Neural progenitor cell (in vitro differentiated cells): ENCODE measurements at regions not wholly inside any gene's neighbourhood (a gene's known extent, or its start where the extent isn't known, plus 50 kb on each side); places are given as distances from the start of the nearest gene placed in this dataset.

Experiments
- EZH2 ChIP-seq: fragments of 200-600 bp; sonication (generic); IDR thresholded peaks from 2 replicates; pipeline ENCODE4 v1.6.1; 2017; ENCODE audit warnings: antibody characterized with exemption, mild to moderate bottlenecking, moderate library complexity
- TF ChIP-seq, protein P1 (sequence below): fragments of 200-600 bp; sonication (generic); IDR thresholded peaks from 2 replicates; pipeline ENCODE4 v1.5.1; 2017; ENCODE audit warnings: antibody characterized with exemption, mild to moderate bottlenecking

DNA sequence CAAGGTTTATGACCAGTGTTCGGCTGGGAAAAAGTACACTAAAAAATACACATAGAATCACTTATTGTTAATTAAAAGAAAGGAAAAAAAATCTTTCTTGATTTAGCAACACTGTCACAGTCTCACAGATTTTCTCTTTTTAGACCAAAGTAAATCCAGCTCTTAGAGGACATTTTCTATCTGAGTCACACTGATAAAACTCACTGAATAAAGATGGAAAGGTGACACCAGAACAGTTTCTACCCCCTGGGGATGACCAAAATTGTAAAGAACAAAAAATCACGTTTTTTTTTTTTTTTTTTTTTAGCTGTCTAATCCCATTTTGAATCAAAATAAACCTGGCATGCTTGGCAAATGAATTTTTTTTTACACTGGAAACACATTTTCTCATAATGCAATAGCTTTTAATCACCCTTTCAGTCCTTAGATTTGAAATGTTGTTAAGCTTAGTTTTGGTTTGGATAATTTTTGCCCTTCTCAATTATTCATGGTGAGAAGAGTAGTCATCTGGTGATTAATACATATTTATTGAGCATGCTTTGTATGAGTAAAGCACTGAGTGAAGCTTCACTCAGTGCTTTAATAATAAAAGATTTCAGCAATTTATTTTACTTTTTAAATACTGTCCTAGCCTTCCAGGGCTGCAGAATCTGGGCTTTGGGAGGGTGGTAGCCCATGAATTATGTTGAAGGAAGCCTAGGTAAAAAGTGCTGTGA is 886.3 kb downstream of the SLC4A3 start:
- TF ChIP-seq EZH2, result no peak
- TF ChIP-seq, protein P1, sequence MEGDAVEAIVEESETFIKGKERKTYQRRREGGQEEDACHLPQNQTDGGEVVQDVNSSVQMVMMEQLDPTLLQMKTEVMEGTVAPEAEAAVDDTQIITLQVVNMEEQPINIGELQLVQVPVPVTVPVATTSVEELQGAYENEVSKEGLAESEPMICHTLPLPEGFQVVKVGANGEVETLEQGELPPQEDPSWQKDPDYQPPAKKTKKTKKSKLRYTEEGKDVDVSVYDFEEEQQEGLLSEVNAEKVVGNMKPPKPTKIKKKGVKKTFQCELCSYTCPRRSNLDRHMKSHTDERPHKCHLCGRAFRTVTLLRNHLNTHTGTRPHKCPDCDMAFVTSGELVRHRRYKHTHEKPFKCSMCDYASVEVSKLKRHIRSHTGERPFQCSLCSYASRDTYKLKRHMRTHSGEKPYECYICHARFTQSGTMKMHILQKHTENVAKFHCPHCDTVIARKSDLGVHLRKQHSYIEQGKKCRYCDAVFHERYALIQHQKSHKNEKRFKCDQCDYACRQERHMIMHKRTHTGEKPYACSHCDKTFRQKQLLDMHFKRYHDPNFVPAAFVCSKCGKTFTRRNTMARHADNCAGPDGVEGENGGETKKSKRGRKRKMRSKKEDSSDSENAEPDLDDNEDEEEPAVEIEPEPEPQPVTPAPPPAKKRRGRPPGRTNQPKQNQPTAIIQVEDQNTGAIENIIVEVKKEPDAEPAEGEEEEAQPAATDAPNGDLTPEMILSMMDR, result no peak
